WTC11 (cell line): ENCODE measurements at regions not wholly inside any gene's neighbourhood (a gene's known extent, or its start where the extent isn't known, plus 50 kb on each side); places are given as distances from the start of the nearest gene placed in this dataset.

ENCODE experiments used
- ATAC-seq: fragments of 200-7000 bp; cut with Tn5 transposase; 2 replicates; pipeline ENCODE4 v1.10.0; 2021; ENCODE audit warnings: mild to moderate bottlenecking, moderate library complexity
- CTCF ChIA-PET: fragments of 300-600 bp; sonication (Branson Sonifier 250); formaldehyde crosslinking; loops from one replicate; lab custom pipeline; 2021; ENCODE audit warnings: antibody characterized with exemption; lab: Charles Lee
- POLR2A ChIA-PET: fragments of 350-600 bp; sonication (Branson Sonifier 250); formaldehyde crosslinking; loops from one replicate; lab custom pipeline; 2021; ENCODE audit warnings: antibody characterized with exemption; lab: Charles Lee
- DNase-seq: peaks from one replicate; pipeline ENCODE4 v3.0.0; 2021; ENCODE audit warnings: low spot score
- H3K27ac Mint-ChIP-seq: 2 replicates; pipeline ENCODE4 v1.8.0; 2021; ENCODE audit warnings: mixed read lengths
- H3K27me3 Mint-ChIP-seq: 2 replicates; pipeline ENCODE4 v1.8.0; 2021; ENCODE audit warnings: low read depth, mild to moderate bottlenecking, moderate library complexity, mixed read lengths
- H3K36me3 Mint-ChIP-seq: 2 replicates; pipeline ENCODE4 v1.8.0; 2021; ENCODE audit warnings: mixed read lengths
- H3K4me1 Mint-ChIP-seq: 2 replicates; pipeline ENCODE4 v1.8.0; 2022; ENCODE audit warnings: mixed read lengths
- H3K4me3 Mint-ChIP-seq: 2 replicates; pipeline ENCODE4 v1.8.0; 2021; ENCODE audit warnings: mild to moderate bottlenecking, moderate library complexity, mixed read lengths
- H3K9me3 Mint-ChIP-seq: 2 replicates; pipeline ENCODE4 v1.8.0; 2021; ENCODE audit warnings: mixed read lengths
- ARID4B ChIP-seq: sonication (generic); formaldehyde crosslinking; IDR thresholded peaks from 2 replicates; pipeline ENCODE4 v1.8.0; 2023; ENCODE audit warnings: missing genetic modification reagents, mild to moderate bottlenecking, borderline replicate concordance
- ATF2 ChIP-seq: sonication (generic); formaldehyde crosslinking; IDR thresholded peaks from 2 replicates; pipeline ENCODE4 v1.8.1; 2022; ENCODE audit warnings: low read depth, missing genetic modification reagents, borderline replicate concordance
- ATF3 ChIP-seq: sonication (generic); formaldehyde crosslinking; conservative IDR thresholded peaks from 2 replicates; pipeline ENCODE4 v1.8.1; 2022; ENCODE audit warnings: mild to moderate bottlenecking, missing genetic modification reagents
- CDX4 ChIP-seq: fragments of 250-450 bp; sonication (Bioruptor Pico); IDR thresholded peaks from 2 replicates; pipeline ENCODE4 v1.9.0; 2021; ENCODE audit warnings: moderate library complexity, mild to moderate bottlenecking, inconsistent platforms, borderline replicate concordance
- GABPB1 ChIP-seq: sonication (generic); formaldehyde crosslinking; IDR thresholded peaks from 2 replicates; pipeline ENCODE4 v1.8.1; 2023; ENCODE audit warnings: mild to moderate bottlenecking, missing genetic modification reagents
- HMGA2 ChIP-seq: fragments of 250-450 bp; sonication (Bioruptor Pico); IDR thresholded peaks from 2 replicates; pipeline ENCODE4 v1.4.0; 2021; ENCODE audit warnings: mild to moderate bottlenecking, moderate library complexity
- MAX ChIP-seq: sonication (generic); formaldehyde crosslinking; IDR thresholded peaks from 2 replicates; pipeline ENCODE4 v1.8.0; 2022; ENCODE audit warnings: mild to moderate bottlenecking, missing genetic modification reagents
- MLX ChIP-seq: sonication (generic); formaldehyde crosslinking; IDR thresholded peaks from 2 replicates; pipeline ENCODE4 v1.8.1; 2023; ENCODE audit warnings: mild to moderate bottlenecking, missing genetic modification reagents, moderate library complexity
- STAT6 ChIP-seq: sonication (generic); formaldehyde crosslinking; conservative IDR thresholded peaks from 2 replicates; pipeline ENCODE4 v1.8.1; 2023; ENCODE audit warnings: mild to moderate bottlenecking, low read depth, missing genetic modification reagents, moderate library complexity
- ZNF121 ChIP-seq: sonication (generic); formaldehyde crosslinking; IDR thresholded peaks from 2 replicates; pipeline ENCODE4 v1.8.0; 2023; ENCODE audit warnings: missing genetic modification reagents
- ZNF425 ChIP-seq: fragments of 250-450 bp; sonication (Bioruptor Pico); conservative IDR thresholded peaks from 2 replicates; pipeline ENCODE4 v1.9.0; 2021; ENCODE audit warnings: mild to moderate bottlenecking
- ZSCAN18 ChIP-seq: fragments of 250-450 bp; sonication (Bioruptor Pico); IDR thresholded peaks from 2 replicates; pipeline ENCODE4 v2.1.2; 2022; ENCODE audit warnings: mild to moderate bottlenecking, moderate library complexity

GRCh38 chr5:125162714-125163113 lies 416.3 kb upstream of the ZNF608 start (continued):
- TF ChIP-seq ZSCAN18 (CRISPR knock-in tag) (no peak), MAX (CRISPR knock-in tag) (no peak), ZNF121 (CRISPR knock-in tag) (no peak), STAT6 (CRISPR knock-in tag) (no peak)

GRCh38 chr5:125169396-125169795 lies 423.0 kb upstream of the ZNF608 start:
- peaks cover 3% of the 10 kb centered on the region; the same call in 1 of the 2 replicates for H3K27me3 Mint-ChIP-seq
- ChIA-PET CTCF (no interaction called here), POLR2A (no interaction called here)
- ATAC-seq (no peak), DNase-seq (no peak)
- TF ChIP-seq ATF3 (CRISPR knock-in tag) (no peak), ARID4B (CRISPR knock-in tag) (no peak), GABPB1 (CRISPR knock-in tag) (no peak), CDX4 (CRISPR knock-in tag) (no peak), ATF2 (CRISPR knock-in tag) (no peak), ZNF121 (CRISPR knock-in tag) (no peak), ZNF425 (no peak), MLX (CRISPR knock-in tag) (no peak), HMGA2 (CRISPR knock-in tag) (no peak)
- no peak overlapping the region for H3K27ac Mint-ChIP-seq
- H3K36me3 Mint-ChIP-seq = peaks cover 35% of the 10 kb centered on the region
- H3K4me3 Mint-ChIP-seq = no peak overlapping the region
- H3K9me3 Mint-ChIP-seq = peaks cover 39% of the 10 kb centered on the region
- H3K4me1 Mint-ChIP-seq = peaks cover 14% of the 10 kb centered on the region
